Loucy (cell line): ENCODE measurements at regions not wholly inside any gene's neighbourhood (a gene's known extent, or its start where the extent isn't known, plus 50 kb on each side); places are given as distances from the start of the nearest gene placed in this dataset.

Experiments used
- H2AFZ ChIP-seq: fragments of 200-600 bp; sonication (generic); 2 replicates; pipeline ENCODE4 v1.6.0; 2016; ENCODE audit warnings: antibody characterized with exemption, mild to moderate bottlenecking, low read length, moderate library complexity
- H3F3A ChIP-seq: fragments of 200-600 bp; 2 replicates; pipeline ENCODE4 v1.6.0; 2016; ENCODE audit warnings: antibody characterized with exemption, low read depth, mild to moderate bottlenecking
- H3K27me3 ChIP-seq: fragments of 200-600 bp; sonication (generic); 2 replicates; pipeline ENCODE4 v1.6.1; 2014; ENCODE audit warnings: low read length, mild to moderate bottlenecking; ENCODE audit not compliant: insufficient read depth, poor library complexity, severe bottlenecking
- H3K36me3 ChIP-seq: fragments of 200-600 bp; sonication (generic); 2 replicates; pipeline ENCODE4 v1.6.1; 2016; ENCODE audit warnings: low read length; ENCODE audit not compliant: insufficient read depth
- H3K4me1 ChIP-seq: fragments of 200-600 bp; sonication (generic); 2 replicates; pipeline ENCODE4 v1.5.1; 2014; ENCODE audit warnings: low read length, mild to moderate bottlenecking; ENCODE audit not compliant: insufficient read depth, poor library complexity, severe bottlenecking
- H3K4me2 ChIP-seq: fragments of 200-600 bp; sonication (generic); 2 replicates; pipeline ENCODE4 v1.6.0; 2014; ENCODE audit warnings: antibody characterized with exemption, low read length, low read depth, mild to moderate bottlenecking; ENCODE audit not compliant: poor library complexity, severe bottlenecking
- H3K4me3 ChIP-seq: fragments of 200-600 bp; sonication (generic); 2 replicates; pipeline ENCODE4 v1.5.1; 2014; ENCODE audit warnings: low read length, mild to moderate bottlenecking, mixed read lengths; ENCODE audit not compliant: poor library complexity, severe bottlenecking
- H3K79me2 ChIP-seq: fragments of 200-600 bp; sonication (generic); 2 replicates; pipeline ENCODE4 v1.6.1; 2014; ENCODE audit warnings: low read length; ENCODE audit not compliant: insufficient read depth
- H3K9ac ChIP-seq: fragments of 200-600 bp; sonication (generic); 2 replicates; pipeline ENCODE4 v1.6.0; 2014; ENCODE audit warnings: mild to moderate bottlenecking, low read depth, low read length, moderate library complexity; ENCODE audit not compliant: poor library complexity, severe bottlenecking
- H3K9me2 ChIP-seq: fragments of 200-600 bp; sonication (generic); replicated peaks from 2 replicates; pipeline ENCODE4 v1.6.1; 2016; ENCODE audit warnings: low read depth, low read length, mixed read lengths
- H3K9me3 ChIP-seq: fragments of 200-600 bp; sonication (generic); 2 replicates; pipeline ENCODE4 v1.6.1; 2014; ENCODE audit warnings: mild to moderate bottlenecking, antibody characterized with exemption, low read length, low read depth; ENCODE audit not compliant: insufficient read depth
- H4K20me1 ChIP-seq: fragments of 200-600 bp; sonication (generic); 2 replicates; pipeline ENCODE4 v1.6.0; 2014; ENCODE audit warnings: antibody characterized with exemption, low read length, mild to moderate bottlenecking; ENCODE audit not compliant: insufficient read depth, poor library complexity, severe bottlenecking
- CTCF ChIP-seq: fragments of 200-600 bp; sonication (generic); conservative IDR thresholded peaks from 2 replicates; pipeline ENCODE4 v1.5.1; 2014; ENCODE audit warnings: mild to moderate bottlenecking, antibody characterized with exemption, low read length
- EZH2phosphoT487 ChIP-seq: fragments of 200-600 bp; IDR thresholded peaks from 2 replicates; pipeline ENCODE4 v1.6.1; 2018; ENCODE audit warnings: antibody characterized with exemption, mild to moderate bottlenecking, moderate library complexity, borderline replicate concordance

DNA sequence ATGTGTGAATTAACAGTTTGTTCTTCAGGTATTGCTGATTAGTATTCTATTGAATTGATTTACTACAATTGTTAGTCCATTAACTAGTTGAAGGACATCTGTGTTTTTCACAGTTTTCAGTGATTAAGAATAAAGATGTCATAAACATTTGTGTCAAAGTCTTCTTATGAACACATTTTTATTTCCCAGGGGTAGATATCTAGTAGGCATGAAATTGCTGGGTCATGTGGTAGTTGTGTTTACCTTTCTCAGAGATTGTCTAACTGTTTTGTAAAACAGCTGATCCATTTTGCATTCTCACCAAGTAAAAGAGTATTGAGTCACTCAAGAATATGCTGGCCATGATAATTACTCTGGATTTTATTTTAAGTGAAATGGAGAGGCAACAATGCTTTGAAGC, 1145.3 kb downstream of the FSCB start:
- Histone ChIP-seq H2AFZ (no peak overlapping the region), H4K20me1 (no peaks in the 10 kb centered on the region), H3K27me3 (no peaks in the 10 kb centered on the region), H3K9me2 (no peaks in the 10 kb centered on the region), H3K36me3 (no peaks in the 10 kb centered on the region), H3F3A (no peaks in the 10 kb centered on the region), H3K4me1 (no peaks in the 10 kb centered on the region), H3K9me3 (no peaks in the 10 kb centered on the region), H3K4me2 (no peak overlapping the region), H3K4me3 (no peak overlapping the region), H3K9ac (no peak overlapping the region), H3K79me2 (no peaks in the 10 kb centered on the region)
- no peak for TF ChIP-seq CTCF
- TF ChIP-seq EZH2phosphoT487: no peak

DNA sequence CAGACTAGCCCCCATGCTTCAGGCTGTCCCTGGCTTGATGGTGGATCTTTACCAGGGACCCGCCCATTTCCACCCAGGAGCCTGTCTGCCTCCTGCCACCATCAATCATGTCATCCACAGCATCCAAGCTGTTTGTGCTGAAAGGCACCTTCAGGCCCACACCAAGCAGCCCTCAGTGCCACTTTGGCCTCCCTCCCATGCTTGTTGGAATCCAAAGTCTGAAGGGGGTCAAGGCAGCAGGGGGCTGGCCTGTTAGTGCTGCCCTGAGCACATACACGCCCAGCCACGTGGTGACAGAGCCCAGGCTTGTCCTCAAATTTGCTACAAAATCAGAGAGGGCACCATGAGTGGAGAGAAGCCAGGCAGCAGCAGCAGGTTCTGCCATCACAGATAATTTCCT, 1146.8 kb downstream of the FSCB start:
- Histone ChIP-seq H3K9me3 (no peaks in the 10 kb centered on the region), H3K4me3 (no peak overlapping the region), H3K79me2 (no peaks in the 10 kb centered on the region), H3K9me2 (no peaks in the 10 kb centered on the region), H3K4me2 (no peak overlapping the region), H2AFZ (no peak overlapping the region), H3F3A (no peaks in the 10 kb centered on the region), H3K27me3 (no peaks in the 10 kb centered on the region), H3K9ac (no peak overlapping the region), H3K36me3 (no peaks in the 10 kb centered on the region), H4K20me1 (no peaks in the 10 kb centered on the region), H3K4me1 (no peaks in the 10 kb centered on the region)
- TF ChIP-seq EZH2phosphoT487 (no peak), CTCF (no peak)

DNA sequence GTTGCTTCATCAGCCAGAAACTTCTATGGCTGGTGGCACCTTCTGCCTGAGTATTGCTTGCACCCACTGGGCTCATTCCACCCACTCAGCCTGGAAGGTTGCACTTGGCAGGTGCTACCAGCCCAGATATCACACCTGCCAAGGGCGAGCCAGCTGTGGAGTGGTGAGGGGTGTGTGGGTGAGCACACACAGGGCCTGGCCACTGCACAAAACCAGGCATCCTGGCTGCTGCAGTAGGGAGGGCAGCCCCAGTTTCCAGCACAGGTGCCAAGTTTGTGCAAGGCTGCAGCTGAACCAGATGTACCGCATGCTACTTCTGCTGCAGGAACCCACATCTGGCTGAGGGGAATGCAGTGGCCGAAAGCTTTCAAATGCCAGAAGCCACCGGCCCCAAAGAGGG, 1147.8 kb downstream of the FSCB start:
- TF ChIP-seq EZH2phosphoT487 (no peak), CTCF (no peak)
- H3K9me3 ChIP-seq: no peaks in the 10 kb centered on the region
- H3F3A ChIP-seq: no peaks in the 10 kb centered on the region
- no peak overlapping the region for H3K4me3 ChIP-seq
- H2AFZ ChIP-seq: no peak overlapping the region
- no peaks in the 10 kb centered on the region for H4K20me1 ChIP-seq
- H3K36me3 ChIP-seq: no peaks in the 10 kb centered on the region
- no peaks in the 10 kb centered on the region for H3K27me3 ChIP-seq
- no peak overlapping the region for H3K4me2 ChIP-seq
- no peaks in the 10 kb centered on the region for H3K79me2 ChIP-seq
- H3K4me1 ChIP-seq: no peaks in the 10 kb centered on the region
- H3K9me2 ChIP-seq: no peaks in the 10 kb centered on the region
- no peak overlapping the region for H3K9ac ChIP-seq
